PC-9 (cell line): ENCODE measurements at regions not wholly inside any gene's neighbourhood (a gene's known extent, or its start where the extent isn't known, plus 50 kb on each side); places are given as distances from the start of the nearest gene placed in this dataset.
"Not testable (repeated sequence)": the region's sequence is repeated elsewhere in the genome, so short reads cannot be mapped to it uniquely, and the experiment has no call there.

Experiments used
- CTCF ChIP-seq: fragments of 200-600 bp; sonication (generic); conservative IDR thresholded peaks from 2 replicates; pipeline ENCODE4 v1.6.1; 2017; ENCODE audit warnings: mixed run types, antibody characterized with exemption, mild to moderate bottlenecking, moderate library complexity
- EZH2 ChIP-seq: fragments of 200-600 bp; sonication (generic); IDR thresholded peaks from 2 replicates; pipeline ENCODE4 v1.8.0; 2017; ENCODE audit warnings: antibody characterized with exemption, low read depth

GRCh38 chr4:131683314-131683713 is 1465.8 kb upstream of the PCDH10 start:
- TF ChIP-seq CTCF, EZH2: not testable (repeated sequence)
